HCT116 (cell line): ENCODE measurements at regions not wholly inside any gene's neighbourhood (a gene's known extent, or its start where the extent isn't known, plus 50 kb on each side); places are given as distances from the start of the nearest gene placed in this dataset.

Experiments used
- ATAC-seq: fragments of 200-7000 bp; cut with Tn5 transposase; 2 replicates; pipeline ENCODE4 v1.9.1; 2020; ENCODE audit warnings: mild to moderate bottlenecking, moderate library complexity
- BruUV-seq: library from RNA; stranded (reverse); fragments of 400-500 nt; replicated peaks from 2 replicates; lab custom pipeline; 2021; lab: Mats Ljungman, UMichigan
- CTCF ChIA-PET: fragments of 300-600 bp; sonication (Branson Sonifier 250); formaldehyde crosslinking; loops from one replicate; lab custom pipeline; 2021; ENCODE audit warnings: antibody characterized with exemption; lab: Charles Lee
- POLR2A ChIA-PET: fragments of 300-600, 350-600 bp; sonication (Branson Sonifier 250); formaldehyde crosslinking; loops from one replicate; lab custom pipeline; 2021; ENCODE audit warnings: antibody characterized with exemption; lab: Charles Lee
- RAD21 ChIA-PET, 2 experiments: fragments of 300-600 bp; sonication (Branson Sonifier 250); formaldehyde crosslinking; loops; one replicate each; lab custom pipeline; 2023; ENCODE audit warnings: low total read pairs in 2 of 2; ENCODE audit not compliant: uncharacterized antibody in 2 of 2, unreplicated experiment in 2 of 2, low non-redundant PET in 1 of 2; lab: Charles Lee
- DNase-seq: peaks from one replicate; pipeline ENCODE4 v3.0.0-alpha.2; 2010; ENCODE audit warnings: low read depth, low spot score
- H2AFZ ChIP-seq: fragments of 200-600 bp; shearing (Covaris generic), sonication (generic); 2 replicates; pipeline ENCODE4 v1.6.1; 2017; ENCODE audit warnings: low read depth, mixed run types, mixed read lengths, antibody characterized with exemption, low read length; ENCODE audit not compliant: poor library complexity, severe bottlenecking
- H3K27ac ChIP-seq: 2 replicates; pipeline ENCODE4 v1.5.1; 2012; ENCODE audit warnings: low read depth, low read length
- H3K27me3 ChIP-seq: fragments of 200-600 bp; sonication (generic); 2 replicates; pipeline ENCODE4 v1.6.1; 2016; ENCODE audit warnings: mixed run types, low read length, mixed read lengths; ENCODE audit not compliant: insufficient read depth
- H3K36me3 ChIP-seq, 2 experiments: fragments of 200-500 bp in 1 of 2; fragments of 200-600 bp in 1 of 2; sonication (Bioruptor generic) in 1 of 2; sonication (generic) in 1 of 2; 2 replicates each; pipeline versions ENCODE4 v1.5.1 to v1.6.1; 2014 to 2016; ENCODE audit warnings: low read length in 2 of 2, inconsistent platforms in 1 of 2, mixed read lengths in 1 of 2, mixed run types in 1 of 2; ENCODE audit not compliant: insufficient read depth in 2 of 2, control insufficient read depth in 1 of 2
- H3K4me1 ChIP-seq, 2 experiments: fragments of 200-600 bp in 1 of 2; sonication (generic) in 1 of 2; 2 replicates each; pipeline versions ENCODE4 v1.5.1 to v1.6.1; 2012 to 2017; ENCODE audit warnings: low read length in 2 of 2, inconsistent platforms in 1 of 2, mild to moderate bottlenecking in 1 of 2, mixed read lengths in 1 of 2, mixed run types in 1 of 2, moderate library complexity in 1 of 2; ENCODE audit not compliant: insufficient read depth in 2 of 2, control insufficient read depth in 1 of 2
- H3K4me2 ChIP-seq: fragments of 200-600 bp; sonication (generic); 2 replicates; pipeline ENCODE4 v1.6.1; 2017; ENCODE audit warnings: mixed run types, low read length, mixed read lengths
- H3K4me3 ChIP-seq, 2 experiments: fragments of 200-600 bp in 1 of 2; sonication (generic) in 1 of 2; replicated peaks in 1 of 2; 2 replicates each; pipeline ENCODE4 v1.5.1; 2011 to 2016; ENCODE audit warnings: low read length in 2 of 2, control low read depth in 1 of 2, low read depth in 1 of 2, mild to moderate bottlenecking in 1 of 2, mixed read lengths in 1 of 2, mixed run types in 1 of 2
- H3K79me2 ChIP-seq: fragments of 200-600 bp; sonication (generic); 2 replicates; pipeline ENCODE4 v1.6.1; 2017; ENCODE audit warnings: mild to moderate bottlenecking, mixed run types, low read length, moderate library complexity, mixed read lengths; ENCODE audit not compliant: insufficient read depth
- H3K9ac ChIP-seq: fragments of 200-600 bp; sonication (generic); 2 replicates; pipeline ENCODE4 v1.6.1; 2016; ENCODE audit warnings: low read length, mixed read lengths
- H3K9me2 ChIP-seq: fragments of 200-600 bp; sonication (generic), shearing (Covaris generic); 2 replicates; pipeline ENCODE4 v1.6.1; 2017; ENCODE audit warnings: mixed run types, mild to moderate bottlenecking, moderate library complexity; ENCODE audit not compliant: insufficient read depth
- H3K9me3 ChIP-seq, 2 experiments: fragments of 200-500 bp in 1 of 2; fragments of 200-600 bp in 1 of 2; sonication (Bioruptor generic) in 1 of 2; sonication (generic) in 1 of 2; 2 replicates each; pipeline ENCODE4 v1.6.1; 2014 to 2017; ENCODE audit warnings: low read length in 2 of 2, mixed read lengths in 2 of 2, inconsistent platforms in 1 of 2, low read depth in 1 of 2, mild to moderate bottlenecking in 1 of 2, mixed run types in 1 of 2, moderate library complexity in 1 of 2; ENCODE audit not compliant: control insufficient read depth in 1 of 2, insufficient read depth in 1 of 2
- H4K20me1 ChIP-seq: fragments of 200-600 bp; sonication (generic), shearing (Covaris generic); 2 replicates; pipeline ENCODE4 v1.6.1; 2017; ENCODE audit warnings: mixed run types, mild to moderate bottlenecking, moderate library complexity; ENCODE audit not compliant: insufficient read depth
- CBX3 ChIP-seq: IDR thresholded peaks from 2 replicates; pipeline ENCODE4 v1.6.1; 2012; ENCODE audit warnings: low read depth
- CEBPB ChIP-seq: IDR thresholded peaks from 2 replicates; pipeline ENCODE4 v1.6.1; 2012; ENCODE audit warnings: low read depth
- EGR1 ChIP-seq: IDR thresholded peaks from 2 replicates; pipeline ENCODE4 v1.6.1; 2012; ENCODE audit warnings: low read depth
- ELF1 ChIP-seq: IDR thresholded peaks from 2 replicates; pipeline ENCODE4 v1.6.1; 2012; ENCODE audit warnings: low read depth, borderline replicate concordance
- EZH2 ChIP-seq: fragments of 200-600 bp; sonication (generic); IDR thresholded peaks from 2 replicates; pipeline ENCODE4 v1.6.1; 2017; ENCODE audit warnings: antibody characterized with exemption, mixed run types
- EZH2phosphoT487 ChIP-seq: fragments of 200-600 bp; IDR thresholded peaks from 2 replicates; pipeline ENCODE4 v1.6.1; 2018; ENCODE audit warnings: antibody characterized with exemption, borderline replicate concordance
- FOSL1 ChIP-seq: IDR thresholded peaks from 2 replicates; pipeline ENCODE4 v1.6.1; 2012; ENCODE audit warnings: low read depth
- JUND ChIP-seq: IDR thresholded peaks from 2 replicates; pipeline ENCODE4 v1.6.1; 2012
- POLR2A ChIP-seq: IDR thresholded peaks from 2 replicates; pipeline ENCODE4 v1.7.0; 2011; ENCODE audit warnings: borderline replicate concordance; ENCODE audit not compliant: insufficient read depth, insufficient read length; ENCODE audit errors: extremely low read depth
- POLR2AphosphoS5 ChIP-seq: IDR thresholded peaks from 2 replicates; pipeline ENCODE4 v1.6.1; 2011; ENCODE audit warnings: mild to moderate bottlenecking, low read depth, low read length, moderate library complexity
- RAD21 ChIP-seq: IDR thresholded peaks from 2 replicates; pipeline ENCODE4 v1.6.1; 2012; ENCODE audit warnings: low read depth, mild to moderate bottlenecking
- SIN3A ChIP-seq: IDR thresholded peaks from 2 replicates; pipeline ENCODE4 v1.6.1; 2012; ENCODE audit warnings: low read depth
- SP1 ChIP-seq: IDR thresholded peaks from 2 replicates; pipeline ENCODE4 v1.6.1; 2012; ENCODE audit warnings: low read depth
- SRF ChIP-seq: IDR thresholded peaks from 2 replicates; pipeline ENCODE4 v1.6.1; 2012; ENCODE audit warnings: low read depth
- TCF7L2 ChIP-seq: IDR thresholded peaks from 2 replicates; pipeline ENCODE4 v1.7.0; 2011; ENCODE audit warnings: borderline replicate concordance, inconsistent platforms; ENCODE audit not compliant: insufficient read depth, insufficient read length; ENCODE audit errors: extremely low read depth
- YY1 ChIP-seq: IDR thresholded peaks from 2 replicates; pipeline ENCODE4 v1.6.1; 2011; ENCODE audit warnings: low read length, low read depth, moderate library complexity, mild to moderate bottlenecking; ENCODE audit not compliant: insufficient replicate concordance; ENCODE audit errors: extremely low read depth
- ZFX ChIP-seq: fragments of 450-650 bp; IDR thresholded peaks from 2 replicates; pipeline ENCODE4 v1.6.1; 2017
- ZNF274 ChIP-seq: fragments of 200-500 bp; sonication (Bioruptor generic); IDR thresholded peaks from 2 replicates; pipeline ENCODE4 v1.6.1; 2014; ENCODE audit warnings: mild to moderate bottlenecking, low read depth, low read length, inconsistent platforms
- intact Hi-C: fragments of 100-400 bp; cut with micrococcal nuclease; formaldehyde crosslinking; loops from 2 replicates; pipeline ENCODE4 v1.10.0; 2022
- TF ChIP-seq, protein P1 (sequence below): IDR thresholded peaks from 2 replicates; pipeline ENCODE4 v1.6.1; 2012
- TF ChIP-seq, protein P2 (sequence below): IDR thresholded peaks from 2 replicates; pipeline ENCODE4 v1.6.1; 2012; ENCODE audit warnings: low read depth
- TF ChIP-seq, protein P3 (sequence below), 3 experiments: fragments of 200-600 bp in 1 of 3; sonication (generic) in 1 of 3; IDR thresholded peaks in 2 of 3; conservative IDR thresholded peaks in 1 of 3; 2 replicates each; pipeline ENCODE4 v1.5.1; 2012 to 2017; ENCODE audit warnings: low read depth in 2 of 3, low read length in 2 of 3, antibody characterized with exemption in 1 of 3, borderline replicate concordance in 1 of 3, control low read depth in 1 of 3, mild to moderate bottlenecking in 1 of 3, mixed read lengths in 1 of 3, mixed run types in 1 of 3, moderate library complexity in 1 of 3; ENCODE audit not compliant: insufficient read depth in 1 of 3

DNA sequence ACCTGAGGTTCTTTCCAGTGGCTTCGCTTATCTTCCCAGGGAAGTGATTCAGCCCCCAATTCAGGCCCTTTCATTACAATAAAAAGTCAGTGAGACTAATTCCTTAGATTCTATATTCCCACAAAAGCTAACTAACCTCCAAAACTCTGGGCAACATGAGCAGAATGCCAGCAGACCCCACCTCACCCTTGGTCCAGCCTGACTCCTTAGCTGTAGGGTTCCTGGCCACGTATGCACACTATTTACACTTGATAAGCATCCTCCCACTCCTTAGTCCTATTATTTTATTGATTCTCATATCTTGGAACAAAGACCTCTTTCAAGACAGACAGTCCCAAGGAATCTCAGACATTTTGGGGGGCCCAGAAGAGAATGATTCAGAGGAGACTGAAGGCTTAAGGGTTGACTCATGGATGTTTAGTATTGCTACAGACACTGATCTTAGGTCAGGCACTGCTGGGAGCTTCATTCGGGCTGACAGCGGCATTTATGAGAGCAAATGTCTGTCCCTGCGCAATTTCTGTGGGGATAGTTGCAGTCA lies 162.6 kb upstream of the GDF10 start:
- Histone ChIP-seq H3K4me1 (peaks cover 4 to 26% of the 10 kb centered on the region in 2 experiments), H3K27me3 (no peaks in the 10 kb centered on the region), H3K36me3 (no peaks in the 10 kb centered on the region), H3K9ac (no peak overlapping the region), H3K9me3 (no peaks in the 10 kb centered on the region), H3K9me2 (no peaks in the 10 kb centered on the region), H4K20me1 (no peaks in the 10 kb centered on the region), H3K4me3 (peak overlapping the region in 1 of 2 experiments; percentile 18; a peak in 1 of 4 replicates), H3K27ac (peak overlapping the region; percentile 17; the same call in 1 of the 2 replicates), H3K4me2 (peak overlapping the region; percentile 67), H3K79me2 (no peaks in the 10 kb centered on the region), H2AFZ (peak overlapping the region; percentile 18)
- intact Hi-C loops: no loop called here
- ChIA-PET POLR2A (no interaction called here), RAD21 (no interaction called here), CTCF (no interaction called here)
- TF ChIP-seq, protein P1, sequence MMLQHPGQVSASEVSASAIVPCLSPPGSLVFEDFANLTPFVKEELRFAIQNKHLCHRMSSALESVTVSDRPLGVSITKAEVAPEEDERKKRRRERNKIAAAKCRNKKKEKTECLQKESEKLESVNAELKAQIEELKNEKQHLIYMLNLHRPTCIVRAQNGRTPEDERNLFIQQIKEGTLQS: no peak
- TF ChIP-seq CEBPB (0 out of 2 replicates have a peak, but pooled peaks have one; percentile 37), ZFX (no peak), SP1 (peak; percentile 20; the same call in 1 of the 2 replicates), YY1 (no peak), POLR2AphosphoS5 (no peak), FOSL1 (peak; percentile 47), RAD21 (no peak), POLR2A (no peak), EZH2phosphoT487 (no peak), SRF (no peak), EGR1 (0 out of 2 replicates have a peak, but pooled peaks have one; percentile 23), ELF1 (no peak), EZH2 (no peak), SIN3A (no peak), ZNF274 (no peak), CBX3 (no peak), JUND (0 out of 2 replicates have a peak, but pooled peaks have one; percentile 28), TCF7L2 (no peak)
- TF ChIP-seq, protein P2, sequence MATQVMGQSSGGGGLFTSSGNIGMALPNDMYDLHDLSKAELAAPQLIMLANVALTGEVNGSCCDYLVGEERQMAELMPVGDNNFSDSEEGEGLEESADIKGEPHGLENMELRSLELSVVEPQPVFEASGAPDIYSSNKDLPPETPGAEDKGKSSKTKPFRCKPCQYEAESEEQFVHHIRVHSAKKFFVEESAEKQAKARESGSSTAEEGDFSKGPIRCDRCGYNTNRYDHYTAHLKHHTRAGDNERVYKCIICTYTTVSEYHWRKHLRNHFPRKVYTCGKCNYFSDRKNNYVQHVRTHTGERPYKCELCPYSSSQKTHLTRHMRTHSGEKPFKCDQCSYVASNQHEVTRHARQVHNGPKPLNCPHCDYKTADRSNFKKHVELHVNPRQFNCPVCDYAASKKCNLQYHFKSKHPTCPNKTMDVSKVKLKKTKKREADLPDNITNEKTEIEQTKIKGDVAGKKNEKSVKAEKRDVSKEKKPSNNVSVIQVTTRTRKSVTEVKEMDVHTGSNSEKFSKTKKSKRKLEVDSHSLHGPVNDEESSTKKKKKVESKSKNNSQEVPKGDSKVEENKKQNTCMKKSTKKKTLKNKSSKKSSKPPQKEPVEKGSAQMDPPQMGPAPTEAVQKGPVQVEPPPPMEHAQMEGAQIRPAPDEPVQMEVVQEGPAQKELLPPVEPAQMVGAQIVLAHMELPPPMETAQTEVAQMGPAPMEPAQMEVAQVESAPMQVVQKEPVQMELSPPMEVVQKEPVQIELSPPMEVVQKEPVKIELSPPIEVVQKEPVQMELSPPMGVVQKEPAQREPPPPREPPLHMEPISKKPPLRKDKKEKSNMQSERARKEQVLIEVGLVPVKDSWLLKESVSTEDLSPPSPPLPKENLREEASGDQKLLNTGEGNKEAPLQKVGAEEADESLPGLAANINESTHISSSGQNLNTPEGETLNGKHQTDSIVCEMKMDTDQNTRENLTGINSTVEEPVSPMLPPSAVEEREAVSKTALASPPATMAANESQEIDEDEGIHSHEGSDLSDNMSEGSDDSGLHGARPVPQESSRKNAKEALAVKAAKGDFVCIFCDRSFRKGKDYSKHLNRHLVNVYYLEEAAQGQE: no peak
- TF ChIP-seq, protein P3, sequence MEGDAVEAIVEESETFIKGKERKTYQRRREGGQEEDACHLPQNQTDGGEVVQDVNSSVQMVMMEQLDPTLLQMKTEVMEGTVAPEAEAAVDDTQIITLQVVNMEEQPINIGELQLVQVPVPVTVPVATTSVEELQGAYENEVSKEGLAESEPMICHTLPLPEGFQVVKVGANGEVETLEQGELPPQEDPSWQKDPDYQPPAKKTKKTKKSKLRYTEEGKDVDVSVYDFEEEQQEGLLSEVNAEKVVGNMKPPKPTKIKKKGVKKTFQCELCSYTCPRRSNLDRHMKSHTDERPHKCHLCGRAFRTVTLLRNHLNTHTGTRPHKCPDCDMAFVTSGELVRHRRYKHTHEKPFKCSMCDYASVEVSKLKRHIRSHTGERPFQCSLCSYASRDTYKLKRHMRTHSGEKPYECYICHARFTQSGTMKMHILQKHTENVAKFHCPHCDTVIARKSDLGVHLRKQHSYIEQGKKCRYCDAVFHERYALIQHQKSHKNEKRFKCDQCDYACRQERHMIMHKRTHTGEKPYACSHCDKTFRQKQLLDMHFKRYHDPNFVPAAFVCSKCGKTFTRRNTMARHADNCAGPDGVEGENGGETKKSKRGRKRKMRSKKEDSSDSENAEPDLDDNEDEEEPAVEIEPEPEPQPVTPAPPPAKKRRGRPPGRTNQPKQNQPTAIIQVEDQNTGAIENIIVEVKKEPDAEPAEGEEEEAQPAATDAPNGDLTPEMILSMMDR (IDR thresholded peaks at IDR 0.05 in 2 of 3, conservative IDR thresholded peaks at IDR 0.05 in 1 of 3; ENCODE audit: borderline replicate concordance in 1 of 3, insufficient read depth in 1 of 3, low read depth in 2 of 3, low read length in 2 of 3): no peak
- ATAC-seq (peak; percentile 89), DNase-seq (peak; percentile 32)
- no TSS peak for BruUV-seq
